ENCODE measurements at regions not wholly inside any gene's neighbourhood (a gene's known extent, or its start where the extent isn't known, plus 50 kb on each side); places are given as distances from the start of the nearest gene placed in this dataset.

DNA sequence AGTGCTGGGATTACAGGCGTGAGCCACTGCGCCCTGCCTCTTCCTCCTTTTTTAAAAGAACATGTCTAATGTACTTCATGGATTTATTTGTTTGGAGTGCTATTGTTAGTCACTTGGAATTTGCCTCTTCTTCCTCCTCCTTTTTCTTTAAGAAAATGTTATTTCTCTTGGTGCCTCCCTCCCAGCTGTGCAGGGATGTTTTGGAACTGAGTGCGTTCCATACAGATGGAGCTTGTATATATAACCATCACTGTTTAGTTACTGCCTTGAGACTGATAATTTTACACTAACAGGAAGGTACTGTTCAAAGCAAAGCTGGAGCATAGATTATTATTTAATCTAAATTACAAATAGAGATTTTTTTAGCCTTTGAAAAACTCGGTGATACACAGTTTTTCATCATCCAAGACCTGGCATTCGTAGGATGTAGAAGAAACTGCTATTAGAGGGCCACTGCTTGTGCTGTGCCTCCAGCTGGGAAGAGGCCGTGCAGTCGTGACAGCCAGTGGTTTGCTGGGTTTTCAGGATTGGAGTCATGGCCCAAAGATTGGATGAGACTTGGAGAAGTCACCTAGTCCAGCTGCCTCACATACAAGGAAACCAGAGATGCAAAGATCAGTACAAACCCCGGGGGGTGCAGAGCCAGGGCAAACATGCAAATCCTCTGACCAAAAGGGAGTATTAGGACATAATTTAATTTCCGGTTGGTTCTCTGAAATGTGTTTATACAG is 123.1 kb downstream of the PLEKHG1 start:
- no peaks in the 10 kb centered on the region for H3K9me3 ChIP-seq (ENCODE audit: control insufficient read depth, low read length, poor library complexity, severe bottlenecking)
- Mint-ChIP-seq H3K36me3 (ENCODE audit: low read depth) (no peaks in the 10 kb centered on the region), H3K27me3 (no peaks in the 10 kb centered on the region), H3K4me3 (no peak overlapping the region), H3K27ac (no peak overlapping the region), H3K4me1 (peaks cover 17% of the 10 kb centered on the region)
- no peak for DNase-seq
- ATAC-seq: no peak

DNA sequence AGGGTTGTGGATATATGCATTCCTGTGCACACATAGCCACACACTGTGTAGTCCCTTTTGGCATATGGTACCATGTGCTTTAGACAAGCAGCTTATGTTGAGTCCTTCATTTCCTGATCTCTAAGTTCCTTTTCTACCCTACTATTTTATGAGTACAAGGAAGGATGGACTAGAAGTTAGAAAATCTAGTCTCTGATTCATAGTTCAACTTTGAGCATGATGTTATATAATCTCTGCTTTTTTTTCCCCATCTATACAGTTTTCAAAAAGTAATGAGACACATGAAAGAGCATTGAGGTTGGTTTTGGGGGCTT is 123.6 kb downstream of the PLEKHG1 start:
- no peak for DNase-seq
- no peaks in the 10 kb centered on the region for H3K36me3 Mint-ChIP-seq (ENCODE audit: low read depth)
- ATAC-seq: no peak
- H3K4me3 Mint-ChIP-seq: no peak overlapping the region
- peaks cover 17% of the 10 kb centered on the region for H3K4me1 Mint-ChIP-seq
- no peaks in the 10 kb centered on the region for H3K9me3 ChIP-seq (ENCODE audit: control insufficient read depth, low read length, poor library complexity, severe bottlenecking)
- H3K27me3 Mint-ChIP-seq: no peaks in the 10 kb centered on the region
- H3K27ac Mint-ChIP-seq: no peak overlapping the region

DNA sequence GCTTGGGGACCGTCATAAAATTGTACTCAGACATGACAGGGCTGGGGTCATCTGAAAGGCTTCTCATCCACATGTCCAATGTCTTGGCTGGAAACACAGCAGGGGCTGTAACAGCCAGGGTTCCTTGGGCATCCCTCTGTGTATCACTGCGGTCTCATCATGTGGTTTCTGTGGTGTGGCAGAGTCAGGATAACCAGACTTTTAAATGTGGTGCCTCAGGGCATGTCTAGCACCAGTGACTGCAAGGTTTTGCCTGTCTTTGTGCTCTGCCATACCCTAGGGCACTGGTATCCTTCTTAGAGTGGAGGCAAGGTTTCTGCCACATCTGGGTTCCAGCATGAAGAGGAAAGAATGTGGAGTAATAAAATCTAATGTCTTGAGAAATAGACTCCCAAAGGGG is 124.2 kb downstream of the PLEKHG1 start:
- H3K27ac Mint-ChIP-seq: no peak overlapping the region
- H3K4me3 Mint-ChIP-seq: no peak overlapping the region
- DNase-seq (no peak), ATAC-seq (no peak)
- no peaks in the 10 kb centered on the region for H3K9me3 ChIP-seq (ENCODE audit: control insufficient read depth, low read length, poor library complexity, severe bottlenecking)
- no peaks in the 10 kb centered on the region for H3K27me3 Mint-ChIP-seq
- peaks cover 17% of the 10 kb centered on the region for H3K4me1 Mint-ChIP-seq
- H3K36me3 Mint-ChIP-seq (ENCODE audit: low read depth): no peaks in the 10 kb centered on the region

DNA sequence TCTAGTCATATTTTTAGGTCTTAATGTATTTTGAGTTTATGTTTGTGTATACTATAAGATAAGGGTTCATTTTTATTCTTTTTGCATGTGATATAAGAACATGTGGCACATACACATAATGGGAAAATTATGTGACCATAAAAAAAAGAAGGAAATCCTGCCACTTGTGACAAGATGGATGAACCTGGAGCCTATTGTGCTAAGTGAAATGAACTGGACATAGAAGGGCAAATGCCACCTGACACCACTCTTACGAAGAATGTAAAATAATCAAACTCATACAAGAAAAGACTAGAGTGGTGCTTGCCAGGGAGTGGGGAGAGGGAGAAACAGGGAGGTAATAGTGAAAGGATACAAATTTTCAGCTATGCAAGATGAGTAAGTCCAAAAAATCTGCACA is 126.1 kb downstream of the PLEKHG1 start:
- Mint-ChIP-seq H3K36me3 (ENCODE audit: low read depth) (no peaks in the 10 kb centered on the region), H3K4me1 (peaks cover 11% of the 10 kb centered on the region), H3K27me3 (no peaks in the 10 kb centered on the region), H3K4me3 (no peak overlapping the region), H3K27ac (no peak overlapping the region)
- no peak for ATAC-seq
- no peaks in the 10 kb centered on the region for H3K9me3 ChIP-seq (ENCODE audit: control insufficient read depth, low read length, poor library complexity, severe bottlenecking)
- no peak for DNase-seq

DNA sequence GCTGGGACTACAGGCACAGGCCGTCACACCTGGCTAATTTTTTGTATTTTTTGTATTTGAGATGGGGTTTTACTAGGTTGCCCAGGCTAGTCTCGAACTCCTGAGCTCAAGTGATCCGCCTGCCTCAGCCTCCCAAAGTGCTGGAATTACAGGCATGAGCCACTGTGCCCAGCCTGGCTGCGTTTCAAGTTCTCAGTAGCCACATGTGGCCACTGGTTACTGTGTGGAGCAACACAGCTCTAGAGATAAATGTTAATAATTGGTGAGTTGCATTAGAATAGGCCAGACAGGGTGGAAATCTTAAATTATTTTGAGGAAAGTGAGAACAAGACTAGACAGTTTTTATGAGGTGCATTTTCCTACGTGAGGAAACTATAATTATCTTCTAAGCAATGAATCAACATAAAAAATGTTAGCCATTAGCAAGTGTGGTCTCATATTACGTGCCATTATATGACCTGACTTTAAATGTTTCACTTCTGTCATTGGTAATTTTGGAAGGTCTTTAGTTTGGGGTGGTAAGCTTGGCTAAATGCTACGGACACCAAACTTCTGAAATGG is 129.6 kb downstream of the PLEKHG1 start:
- Mint-ChIP-seq H3K27me3 (no peaks in the 10 kb centered on the region), H3K4me1 (no peaks in the 10 kb centered on the region), H3K36me3 (ENCODE audit: low read depth) (peaks cover 2% of the 10 kb centered on the region), H3K4me3 (no peak overlapping the region), H3K27ac (no peak overlapping the region)
- no peak for DNase-seq
- no peaks in the 10 kb centered on the region for H3K9me3 ChIP-seq (ENCODE audit: control insufficient read depth, low read length, poor library complexity, severe bottlenecking)
- ATAC-seq: no peak

DNA sequence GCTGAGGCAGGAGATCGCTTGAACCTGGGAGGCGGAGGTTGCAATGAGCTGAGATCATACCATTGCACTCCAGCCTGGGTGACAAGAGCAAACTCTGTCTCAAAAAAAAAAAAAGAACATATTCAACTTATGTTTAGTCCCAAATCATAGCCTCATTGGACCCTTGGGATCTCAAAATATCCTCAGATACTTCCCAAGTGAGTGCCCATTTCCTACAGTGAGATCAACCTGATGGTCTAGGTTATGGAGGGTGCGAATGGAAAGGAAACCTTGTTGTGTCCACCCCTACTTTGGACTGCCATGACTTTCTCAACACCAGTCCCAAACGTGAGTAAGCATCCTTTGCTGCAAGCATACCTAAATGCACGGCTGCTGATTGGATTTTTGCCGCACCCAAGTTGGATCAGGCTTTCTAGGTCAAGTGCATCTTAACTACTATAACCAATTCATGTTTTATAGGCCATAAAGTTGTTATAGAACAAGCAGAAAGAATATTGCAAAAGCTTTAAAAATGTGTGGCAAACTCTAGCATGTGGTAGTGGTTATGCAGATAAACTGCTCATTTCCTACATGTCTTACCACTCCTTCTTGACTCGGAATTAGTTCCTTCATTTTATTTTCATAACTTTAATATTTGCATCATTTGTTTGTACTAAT is 131.2 kb downstream of the PLEKHG1 start:
- H3K4me3 Mint-ChIP-seq: no peak overlapping the region
- no peak for ATAC-seq
- H3K27me3 Mint-ChIP-seq: no peaks in the 10 kb centered on the region

DNA sequence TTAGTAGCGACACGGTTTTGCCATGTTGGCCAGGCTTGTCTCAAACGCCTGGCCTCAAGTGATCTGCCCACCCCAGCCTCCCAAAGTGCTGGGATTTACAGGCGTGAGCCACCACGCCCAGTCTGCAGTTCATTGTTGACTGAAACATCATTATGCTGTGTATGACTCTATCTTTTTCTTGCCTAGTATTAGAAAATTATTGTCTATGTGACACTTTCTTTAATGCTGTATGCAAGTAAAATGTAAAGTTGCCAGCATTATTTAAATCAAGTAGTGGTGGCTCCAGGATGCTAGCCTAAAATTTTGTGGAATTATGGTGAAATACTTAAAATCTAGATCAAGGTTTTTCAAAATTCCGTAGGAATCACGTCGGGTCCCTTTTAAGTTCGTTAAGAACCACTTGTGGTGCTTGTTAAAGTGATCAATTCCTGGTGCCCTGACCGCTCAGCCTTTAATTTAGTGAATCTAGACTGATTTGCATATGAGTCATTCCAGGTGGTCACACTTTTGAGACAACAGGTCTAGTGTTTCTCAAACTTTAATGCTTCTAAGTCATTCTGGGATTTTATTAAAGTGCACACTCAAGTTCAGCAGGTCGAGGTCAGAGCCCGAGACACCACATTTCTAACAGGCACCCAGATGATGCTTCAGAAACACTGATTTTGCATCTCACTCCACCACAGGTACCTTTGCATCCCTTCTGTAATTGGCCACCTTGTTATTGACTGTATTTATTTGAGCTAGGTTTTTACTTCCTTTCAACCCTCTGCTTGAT is 132.6 kb upstream of the MTHFD1L start:
- H3K36me3 Mint-ChIP-seq (ENCODE audit: low read depth): peaks cover 2% of the 10 kb centered on the region
- no peaks in the 10 kb centered on the region for H3K9me3 ChIP-seq (ENCODE audit: control insufficient read depth, low read length, poor library complexity, severe bottlenecking)
- no peaks in the 10 kb centered on the region for H3K4me1 Mint-ChIP-seq
- H3K4me3 Mint-ChIP-seq: no peak overlapping the region
- DNase-seq (no peak), ATAC-seq (no peak)
- no peak overlapping the region for H3K27ac Mint-ChIP-seq
- H3K27me3 Mint-ChIP-seq: no peaks in the 10 kb centered on the region

More for the DNA sequence above, 131.2 kb downstream of the PLEKHG1 start:
- H3K4me1 Mint-ChIP-seq: no peaks in the 10 kb centered on the region
- no peaks in the 10 kb centered on the region for H3K9me3 ChIP-seq (ENCODE audit: control insufficient read depth, low read length, poor library complexity, severe bottlenecking)
- H3K36me3 Mint-ChIP-seq (ENCODE audit: low read depth): peaks cover 2% of the 10 kb centered on the region
- H3K27ac Mint-ChIP-seq: no peak overlapping the region
- no peak for DNase-seq

DNA sequence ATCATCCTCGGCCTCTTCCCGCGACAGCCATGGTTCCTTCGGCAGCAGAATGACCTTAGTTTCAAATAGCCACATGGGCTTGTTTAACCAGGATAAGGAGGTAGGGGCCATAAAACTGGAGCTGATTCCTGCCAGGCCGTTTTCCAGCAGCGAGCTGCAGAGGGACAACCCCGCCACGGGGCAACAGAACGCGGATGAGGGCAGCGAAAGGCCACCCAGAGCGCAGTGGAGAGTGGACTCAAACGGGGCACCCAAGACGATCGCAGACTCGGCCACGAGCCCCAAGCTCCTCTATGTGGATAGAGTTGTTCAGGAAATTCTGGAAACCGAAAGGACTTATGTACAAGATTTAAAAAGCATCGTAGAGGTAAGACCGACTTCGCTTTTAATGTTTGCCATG is 131.8 kb upstream of the MTHFD1L start:
- no peaks in the 10 kb centered on the region for H3K9me3 ChIP-seq (ENCODE audit: control insufficient read depth, low read length, poor library complexity, severe bottlenecking)
- Mint-ChIP-seq H3K27ac (no peak overlapping the region), H3K4me3 (no peak overlapping the region), H3K27me3 (no peaks in the 10 kb centered on the region), H3K36me3 (ENCODE audit: low read depth) (peaks cover 2% of the 10 kb centered on the region), H3K4me1 (no peaks in the 10 kb centered on the region)
- ATAC-seq: no peak
- DNase-seq: no peak

DNA sequence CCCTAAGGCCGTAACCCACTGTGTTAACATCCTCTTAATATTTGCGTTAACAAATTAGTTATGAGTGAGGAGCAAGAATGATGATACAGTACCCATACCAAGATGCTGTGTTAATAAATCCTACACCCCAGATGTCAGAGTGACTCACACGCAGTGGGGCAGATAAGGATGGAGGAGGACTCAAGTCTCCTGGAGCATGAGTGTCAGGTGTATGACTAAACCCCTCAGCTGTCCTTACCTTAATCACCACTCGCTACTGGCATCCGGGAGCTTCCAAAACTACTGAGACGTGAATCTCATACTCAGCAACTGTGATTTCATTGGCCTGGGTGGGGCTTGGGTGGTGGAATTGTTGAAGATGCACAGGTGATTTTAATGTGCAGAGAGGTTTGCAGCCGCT is 131.3 kb upstream of the MTHFD1L start:
- no peak for DNase-seq
- no peaks in the 10 kb centered on the region for H3K27me3 Mint-ChIP-seq

DNA sequence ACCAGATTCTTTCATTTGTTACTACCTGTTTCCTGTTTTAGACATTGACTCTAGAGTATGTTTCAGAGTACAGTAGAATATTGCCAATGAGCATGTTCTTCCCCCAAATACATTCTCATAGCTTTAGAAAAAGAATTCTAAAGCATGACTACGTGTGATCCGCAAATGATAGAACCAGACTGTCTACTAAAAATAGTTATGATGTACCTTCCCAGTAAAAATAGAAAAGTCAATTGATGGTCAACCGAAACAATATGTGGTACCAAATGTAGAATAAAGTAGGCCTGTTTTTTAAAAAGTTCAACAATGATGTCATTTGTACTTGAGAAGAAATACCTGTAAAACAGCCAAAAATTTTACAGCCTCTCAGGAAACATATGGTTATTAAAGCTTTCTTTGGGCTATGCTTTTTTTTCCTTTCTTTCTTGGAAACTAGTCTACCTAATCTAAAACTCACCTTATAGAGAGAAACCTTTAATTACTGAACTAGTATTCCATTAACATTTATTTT is 130.1 kb upstream of the MTHFD1L start:
- peaks cover 2% of the 10 kb centered on the region for H3K36me3 Mint-ChIP-seq (ENCODE audit: low read depth)
- no peak overlapping the region for H3K27ac Mint-ChIP-seq
- H3K9me3 ChIP-seq (ENCODE audit: control insufficient read depth, low read length, poor library complexity, severe bottlenecking): no peaks in the 10 kb centered on the region
- no peak for ATAC-seq
- H3K4me3 Mint-ChIP-seq: no peak overlapping the region
- H3K27me3 Mint-ChIP-seq: no peaks in the 10 kb centered on the region
- no peak for DNase-seq
- H3K4me1 Mint-ChIP-seq: no peaks in the 10 kb centered on the region

More for the DNA sequence above, 131.3 kb upstream of the MTHFD1L start:
- H3K9me3 ChIP-seq (ENCODE audit: control insufficient read depth, low read length, poor library complexity, severe bottlenecking): no peaks in the 10 kb centered on the region
- Mint-ChIP-seq H3K4me1 (no peaks in the 10 kb centered on the region), H3K4me3 (no peak overlapping the region), H3K27ac (no peak overlapping the region), H3K36me3 (ENCODE audit: low read depth) (peaks cover 2% of the 10 kb centered on the region)
- ATAC-seq: no peak

DNA sequence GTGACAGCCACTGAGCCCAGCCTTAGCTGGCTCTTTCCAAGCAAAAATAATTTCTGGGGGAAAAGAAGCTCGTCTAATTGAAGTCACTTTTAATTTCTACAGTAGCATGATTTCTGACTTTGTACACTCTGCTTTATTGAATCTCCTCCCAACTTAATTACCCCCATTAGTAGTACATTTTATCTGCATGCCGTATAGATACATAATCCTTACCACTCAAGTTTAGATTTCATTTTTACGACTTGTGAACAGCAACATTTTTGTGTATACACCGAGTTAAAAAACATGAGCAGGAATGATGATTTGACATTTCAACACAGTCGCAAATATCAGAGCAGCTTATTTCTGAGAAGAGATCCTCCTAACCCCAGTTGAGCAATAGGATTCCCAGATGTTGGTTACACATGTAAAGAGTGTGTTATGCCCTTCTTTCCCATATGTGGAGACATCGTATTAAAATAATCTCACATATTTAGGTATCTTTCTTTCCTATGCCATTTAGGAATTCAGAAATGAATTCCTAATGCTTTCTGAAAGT is 127.3 kb upstream of the MTHFD1L start:
- no peaks in the 10 kb centered on the region for H3K4me1 Mint-ChIP-seq
- no peak overlapping the region for H3K27ac Mint-ChIP-seq
- peaks cover 5% of the 10 kb centered on the region for H3K27me3 Mint-ChIP-seq
- H3K36me3 Mint-ChIP-seq (ENCODE audit: low read depth): peaks cover 2% of the 10 kb centered on the region
- ATAC-seq (no peak), DNase-seq (no peak)
- H3K9me3 ChIP-seq (ENCODE audit: control insufficient read depth, low read length, poor library complexity, severe bottlenecking): no peaks in the 10 kb centered on the region
- no peak overlapping the region for H3K4me3 Mint-ChIP-seq

DNA sequence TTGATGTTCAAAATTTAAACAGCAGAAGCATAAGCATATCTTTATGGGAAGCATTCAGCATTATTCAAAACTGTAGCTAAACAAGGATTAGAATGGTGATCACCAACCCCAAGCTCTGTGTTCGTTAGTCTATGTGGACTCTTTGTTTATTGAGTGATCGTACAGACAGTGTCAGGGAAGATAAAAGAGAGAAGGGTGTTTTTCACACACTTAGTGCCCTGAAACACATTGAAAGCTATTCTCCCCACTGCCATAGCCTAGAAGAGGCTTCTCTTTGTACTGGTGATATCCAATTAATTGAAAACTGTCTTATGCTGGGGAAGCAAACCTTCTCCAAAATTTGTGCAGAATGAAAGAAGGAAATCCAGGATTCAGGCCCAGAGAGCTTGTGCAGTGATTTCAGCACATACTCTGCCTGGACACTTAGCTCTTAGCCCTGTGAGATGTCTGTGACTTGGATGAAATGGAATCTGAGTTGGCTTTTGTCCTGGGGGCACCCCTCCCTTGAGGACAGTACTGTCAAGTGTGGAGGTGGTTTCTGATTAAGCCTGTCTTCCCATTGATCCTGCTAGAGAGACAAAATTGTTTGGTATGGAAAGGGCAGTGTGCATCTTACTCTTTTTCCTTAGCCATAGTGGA is 125.7 kb upstream of the MTHFD1L start:
- H3K9me3 ChIP-seq (ENCODE audit: control insufficient read depth, low read length, poor library complexity, severe bottlenecking): no peaks in the 10 kb centered on the region
- DNase-seq (no peak), ATAC-seq (no peak)
- no peak overlapping the region for H3K4me3 Mint-ChIP-seq
- peaks cover 5% of the 10 kb centered on the region for H3K27me3 Mint-ChIP-seq
- H3K27ac Mint-ChIP-seq: no peak overlapping the region
- no peaks in the 10 kb centered on the region for H3K4me1 Mint-ChIP-seq
- no peaks in the 10 kb centered on the region for H3K36me3 Mint-ChIP-seq (ENCODE audit: low read depth)

DNA sequence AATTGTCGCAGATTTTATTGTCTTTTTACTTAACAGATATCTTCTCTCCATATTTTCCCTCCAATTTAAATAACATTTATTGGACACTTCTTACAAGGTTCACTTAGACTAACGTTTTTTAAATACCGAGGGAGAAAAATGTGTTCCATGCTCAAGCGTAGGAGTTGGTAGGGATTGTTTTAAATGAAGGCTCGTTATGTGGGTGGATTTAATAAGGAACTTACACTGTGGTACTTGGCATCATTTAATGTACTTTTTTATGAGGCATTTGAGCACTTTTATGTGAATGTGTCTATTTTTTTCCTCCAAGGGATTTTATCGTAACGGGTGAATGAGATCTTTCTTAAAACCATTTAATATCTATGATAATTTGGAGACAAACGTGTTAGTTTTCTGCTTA is 125.0 kb upstream of the MTHFD1L start:
- DNase-seq (no peak), ATAC-seq (no peak)
- no peaks in the 10 kb centered on the region for H3K36me3 Mint-ChIP-seq (ENCODE audit: low read depth)
- H3K9me3 ChIP-seq (ENCODE audit: control insufficient read depth, low read length, poor library complexity, severe bottlenecking): no peaks in the 10 kb centered on the region
- peaks cover 5% of the 10 kb centered on the region for H3K27me3 Mint-ChIP-seq
- no peaks in the 10 kb centered on the region for H3K4me1 Mint-ChIP-seq
- H3K4me3 Mint-ChIP-seq: no peak overlapping the region
- no peak overlapping the region for H3K27ac Mint-ChIP-seq
